H1 (cell line): ENCODE measurements at regions not wholly inside any gene's neighbourhood (a gene's known extent, or its start where the extent isn't known, plus 50 kb on each side); places are given as distances from the start of the nearest gene placed in this dataset.

Experiments
- CTCF ChIA-PET: fragments of 300-600 bp; sonication (Branson Sonifier 250); formaldehyde crosslinking; loops from one replicate; lab custom pipeline; 2021; ENCODE audit not compliant: partially characterized antibody; lab: Charles Lee
- POLR2A ChIA-PET: fragments of 300-600 bp; sonication (Branson Sonifier 250); formaldehyde crosslinking; loops from one replicate; lab custom pipeline; 2021; ENCODE audit warnings: inconsistent platforms; ENCODE audit not compliant: partially characterized antibody; lab: Charles Lee
- DNase-seq, 2 experiments: peaks; one replicate each; pipeline versions ENCODE4 v3.0.0 to v3.0.0-alpha.2; 2010 to 2022; ENCODE audit warnings: low spot score in 2 of 2, low read depth in 1 of 2, mixed read lengths in 1 of 2
- FAIRE-seq: peaks from 2 replicates; lab custom pipeline; 2011; peaks lifted over from hg19 to GRCh38; lab: Jason Lieb, UNC
- H2AFZ ChIP-seq: 2 replicates; pipeline ENCODE4 v1.8.1; 2012; ENCODE audit warnings: low read length, inconsistent platforms
- H2AK5ac ChIP-seq: 2 replicates; pipeline ENCODE4 v1.6.1; 2013; ENCODE audit warnings: low read depth, low read length
- H2BK120ac ChIP-seq: replicated peaks from 2 replicates; pipeline ENCODE3; 2013; ENCODE audit warnings: low read depth, low read length, inconsistent platforms
- H2BK12ac ChIP-seq: 2 replicates; pipeline ENCODE4 v1.6.1; 2013; ENCODE audit warnings: low read depth, low read length
- H2BK15ac ChIP-seq: 2 replicates; pipeline ENCODE4 v1.6.1; 2013; ENCODE audit warnings: low read length
- H2BK20ac ChIP-seq: 2 replicates; pipeline ENCODE4 v1.6.1; 2013; ENCODE audit warnings: low read length
- H2BK5ac ChIP-seq: 2 replicates; pipeline ENCODE4 v1.6.1; 2013; ENCODE audit warnings: low read depth, low read length
- H3K14ac ChIP-seq: 2 replicates; pipeline ENCODE4 v1.6.1; 2013; ENCODE audit warnings: inconsistent platforms; ENCODE audit not compliant: insufficient read length
- H3K18ac ChIP-seq: 2 replicates; pipeline ENCODE4 v1.6.1; 2013; ENCODE audit warnings: low read length; ENCODE audit errors: extremely low read depth
- H3K23ac ChIP-seq: 2 replicates; pipeline ENCODE4 v1.6.1; 2013; ENCODE audit warnings: inconsistent platforms; ENCODE audit not compliant: insufficient read length
- H3K23me2 ChIP-seq: 2 replicates; pipeline ENCODE4 v1.6.1; 2013; ENCODE audit warnings: low read depth, low read length
- H3K27ac ChIP-seq: 2 replicates; pipeline ENCODE4 v1.6.1; 2011; ENCODE audit warnings: low read depth, low read length, inconsistent platforms
- H3K27me3 ChIP-seq, 4 experiments: replicated peaks in 1 of 4; 1 replicate in 1 of 4; 2 replicates in 3 of 4; pipeline versions ENCODE4 v1.6.1 to v1.8.1; 2011 to 2013; ENCODE audit warnings: low read length in 3 of 4, mild to moderate bottlenecking in 3 of 4, inconsistent platforms in 2 of 4, mixed read lengths in 2 of 4, moderate library complexity in 1 of 4; ENCODE audit not compliant: control insufficient read depth in 3 of 4, insufficient read depth in 3 of 4; ENCODE audit errors: extremely low read depth in 1 of 4
- H3K36me3 ChIP-seq, 4 experiments: 2 replicates each; pipeline versions ENCODE4 v1.6.1 to v1.8.1; 2011 to 2013; ENCODE audit warnings: mild to moderate bottlenecking in 4 of 4, low read length in 3 of 4, moderate library complexity in 2 of 4, control low read depth in 1 of 4, inconsistent platforms in 1 of 4; ENCODE audit not compliant: insufficient read depth in 4 of 4, control insufficient read depth in 2 of 4
- H3K4ac ChIP-seq: replicated peaks from 2 replicates; pipeline ENCODE3; 2013; ENCODE audit warnings: low read length, low read depth, mixed read lengths, inconsistent platforms; ENCODE audit not compliant: insufficient read length
- H3K4me1 ChIP-seq, 4 experiments: replicated peaks in 1 of 4; 1 replicate in 1 of 4; 2 replicates in 3 of 4; pipeline versions ENCODE4 v1.6.1 to v1.8.1; 2011 to 2013; ENCODE audit warnings: low read length in 3 of 4, inconsistent platforms in 2 of 4, mixed read lengths in 1 of 4; ENCODE audit not compliant: insufficient read depth in 4 of 4, control insufficient read depth in 3 of 4
- H3K4me2 ChIP-seq, 2 experiments: 2 replicates each; pipeline versions ENCODE4 v1.6.1 to v1.8.1; 2011 to 2013; ENCODE audit warnings: low read depth in 2 of 2, low read length in 2 of 2, control low read depth in 1 of 2, inconsistent platforms in 1 of 2, mild to moderate bottlenecking in 1 of 2; ENCODE audit not compliant: insufficient read depth in 1 of 2
- H3K4me3 ChIP-seq, 4 experiments: fragments of 200-600, 300-600 bp in 1 of 4; sonication (generic), shearing (Covaris generic), sonication (Bioruptor Twin) in 1 of 4; 2 replicates each; pipeline versions ENCODE4 v1.5.1 to v1.8.1; 2011 to 2016; ENCODE audit warnings: low read length in 4 of 4, low read depth in 3 of 4, control low read depth in 2 of 4, inconsistent platforms in 2 of 4, mild to moderate bottlenecking in 2 of 4, mixed read lengths in 1 of 4, moderate library complexity in 1 of 4; ENCODE audit not compliant: insufficient read depth in 2 of 4; ENCODE audit errors: extremely low read depth in 1 of 4
- H3K56ac ChIP-seq: replicated peaks from 2 replicates; pipeline ENCODE3; 2013; ENCODE audit warnings: low read depth, mild to moderate bottlenecking, mixed read lengths, low read length, inconsistent platforms; ENCODE audit not compliant: insufficient read length
- H3K79me1 ChIP-seq: 2 replicates; pipeline ENCODE4 v1.6.1; 2013; ENCODE audit warnings: low read depth, low read length, control low read depth
- H3K79me2 ChIP-seq, 2 experiments: 2 replicates each; pipeline versions ENCODE4 v1.6.1 to v1.8.1; 2012 to 2013; ENCODE audit warnings: low read length in 2 of 2, mild to moderate bottlenecking in 2 of 2, inconsistent platforms in 1 of 2; ENCODE audit not compliant: insufficient read depth in 2 of 2, control insufficient read depth in 1 of 2
- H3K9ac ChIP-seq, 4 experiments: replicated peaks in 1 of 4; 1 replicate in 1 of 4; 2 replicates in 3 of 4; pipeline versions ENCODE4 v1.6.1 to v1.8.1; 2011 to 2013; ENCODE audit warnings: low read depth in 3 of 4, low read length in 3 of 4, control low read depth in 2 of 4, mild to moderate bottlenecking in 2 of 4, moderate library complexity in 2 of 4, inconsistent platforms in 1 of 4; ENCODE audit errors: extremely low read depth in 1 of 4
- H3K9me3 ChIP-seq, 2 experiments: 2 replicates each; pipeline versions ENCODE4 v1.6.1 to v1.8.1; 2012 to 2013; ENCODE audit warnings: mild to moderate bottlenecking in 2 of 2, moderate library complexity in 2 of 2, control low read depth in 1 of 2, inconsistent platforms in 1 of 2, low read depth in 1 of 2, low read length in 1 of 2, mixed read lengths in 1 of 2; ENCODE audit not compliant: insufficient read depth in 2 of 2
- H4K20me1 ChIP-seq, 2 experiments: replicated peaks in 1 of 2; 2 replicates each; pipeline versions ENCODE3 to v1.8.1; 2011 to 2013; ENCODE audit warnings: inconsistent platforms in 2 of 2, low read length in 2 of 2, mild to moderate bottlenecking in 1 of 2; ENCODE audit not compliant: insufficient read depth in 2 of 2, control insufficient read depth in 1 of 2
- H4K5ac ChIP-seq: 2 replicates; pipeline ENCODE4 v1.6.1; 2013; ENCODE audit warnings: low read length, low read depth, mixed read lengths, inconsistent platforms; ENCODE audit not compliant: insufficient read length
- H4K8ac ChIP-seq: 2 replicates; pipeline ENCODE4 v1.8.0; 2013; ENCODE audit warnings: mild to moderate bottlenecking, moderate library complexity, low read length, inconsistent platforms; ENCODE audit not compliant: insufficient read depth; ENCODE audit errors: extremely low read depth
- H4K91ac ChIP-seq: replicated peaks from 2 replicates; pipeline ENCODE3; 2013; ENCODE audit warnings: low read length, mixed read lengths, inconsistent platforms; ENCODE audit not compliant: insufficient read length
- ASH2L ChIP-seq: fragments of 200-600, 300-600 bp; sonication (generic); IDR thresholded peaks from one replicate; pipeline ENCODE4 v1.7.1; 2017; ENCODE audit warnings: low read length
- CBX5 ChIP-seq: fragments of 300-800, 300-1000 bp; sonication (generic); IDR thresholded peaks from 2 replicates; pipeline ENCODE4 v1.7.1; 2016; ENCODE audit warnings: antibody characterized with exemption, low read length, low read depth
- CBX8 ChIP-seq: fragments of 300-800, 300-1000 bp; sonication (generic); IDR thresholded peaks from 2 replicates; pipeline ENCODE4 v1.7.1; 2016; ENCODE audit warnings: low read depth, low read length, borderline replicate concordance
- E2F6 ChIP-seq: IDR thresholded peaks from 2 replicates; pipeline ENCODE4 v1.6.1; 2012; ENCODE audit warnings: inconsistent platforms
- EZH2 ChIP-seq: fragments of 200-600 bp; sonication (generic); IDR thresholded peaks from 2 replicates; pipeline ENCODE4 v1.7.1; 2012; ENCODE audit warnings: low read depth, mild to moderate bottlenecking, moderate library complexity, low read length, inconsistent platforms; ENCODE audit not compliant: severe bottlenecking
- FOSL1 ChIP-seq: IDR thresholded peaks from 2 replicates; pipeline ENCODE4 v1.6.1; 2011; ENCODE audit warnings: mild to moderate bottlenecking, low read depth, low read length, moderate library complexity; ENCODE audit not compliant: insufficient read depth
- POLR2AphosphoS5 ChIP-seq: IDR thresholded peaks from 2 replicates; pipeline ENCODE4 v1.6.1; 2011; ENCODE audit warnings: low read depth, low read length
- RFX5 ChIP-seq: IDR thresholded peaks from 2 replicates; pipeline ENCODE4 v1.6.1; 2011; ENCODE audit warnings: low read depth, low read length, improper control_type of control experiment, borderline replicate concordance
- RNF2 ChIP-seq: fragments of 200-900, 300-1000 bp; sonication (generic); IDR thresholded peaks from 2 replicates; pipeline ENCODE4 v1.7.1; 2016; ENCODE audit warnings: borderline replicate concordance, low read depth, mild to moderate bottlenecking, antibody characterized with exemption, low read length; ENCODE audit not compliant: poor library complexity, severe bottlenecking; ENCODE audit errors: missing control alignments
- SRF ChIP-seq: IDR thresholded peaks from 2 replicates; pipeline ENCODE4 v1.6.1; 2011; ENCODE audit warnings: mild to moderate bottlenecking, low read depth, low read length, moderate library complexity
- TAF1 ChIP-seq: IDR thresholded peaks from 2 replicates; pipeline ENCODE4 v1.6.1; 2011; ENCODE audit warnings: mild to moderate bottlenecking, low read depth, low read length
- TAF7 ChIP-seq: optimal IDR thresholded peaks from 2 replicates; pipeline ENCODE3; 2011; ENCODE audit warnings: low read depth, mild to moderate bottlenecking, inconsistent platforms, low read length, moderate library complexity, borderline replicate concordance
- TEAD4 ChIP-seq: IDR thresholded peaks from 2 replicates; pipeline ENCODE4 v1.6.1; 2012; ENCODE audit warnings: low read depth, low read length, inconsistent platforms, mixed read lengths
- WGBS, 2 experiments: shearing (Covaris generic) in 1 of 2; methylation state at CpG; one replicate each; pipeline versions ENCODE4 v1.1.6 to v1.1.7; 2013 to 2015; ENCODE audit warnings: low lambda C conversion rate in 2 of 2, mixed read lengths in 2 of 2, inconsistent platforms in 1 of 2, low coverage in 1 of 2, missing lambda C conversion rate in 1 of 2; ENCODE audit not compliant: insufficient replicate concordance in 2 of 2, insufficient coverage in 1 of 2, insufficient read length in 1 of 2; ENCODE audit errors: extremely low coverage in 1 of 2, missing lambda C conversion rate in 1 of 2; 5-methylcytosine and 5-hydroxymethylcytosine counted together

- no peak overlapping the region for H2AFZ ChIP-seq
- H4K5ac ChIP-seq = no peak overlapping the region
- no peaks in the 10 kb centered on the region for H3K36me3 ChIP-seq
- WGBS, 2 experiments = 69% methylated on average over 1 of the region's 1 CpG; no CpG with 5 or more reads in 1 of the 2 experiments
- no peak overlapping the region for H2AK5ac ChIP-seq
- H4K20me1 ChIP-seq = no peaks in the 10 kb centered on the region
- no peak overlapping the region for H3K4me2 ChIP-seq
- DNase-seq (no peak), FAIRE-seq (no peak)
- H4K91ac ChIP-seq = no peak overlapping the region
- H2BK15ac ChIP-seq = no peak overlapping the region
- no peak for TF ChIP-seq TEAD4
- TF ChIP-seq RNF2 = no peak
- TF ChIP-seq CBX8 = no peak
- TF ChIP-seq EZH2 = no peak
- TF ChIP-seq FOSL1 = no peak
- TF ChIP-seq POLR2AphosphoS5 = no peak
- TF ChIP-seq E2F6 = no peak
- no peak for TF ChIP-seq SRF
- TF ChIP-seq CBX5 = no peak
- no peak for TF ChIP-seq TAF1
- no peak for TF ChIP-seq ASH2L
- no peak for TF ChIP-seq TAF7
- no peak for TF ChIP-seq RFX5
- no peak overlapping the region for H2BK12ac ChIP-seq
- POLR2A ChIA-PET = no interaction called here
- no peaks in the 10 kb centered on the region for H3K23me2 ChIP-seq
- no peaks in the 10 kb centered on the region for H3K27me3 ChIP-seq
- H3K9me3 ChIP-seq = no peaks in the 10 kb centered on the region
- no peak overlapping the region for H2BK20ac ChIP-seq
- no peak overlapping the region for H3K4ac ChIP-seq
- no peak overlapping the region for H3K56ac ChIP-seq
- H3K27ac ChIP-seq = no peak overlapping the region
- no peaks in the 10 kb centered on the region for H3K79me1 ChIP-seq
- H4K8ac ChIP-seq = no peak overlapping the region
- H3K18ac ChIP-seq = no peak overlapping the region
- H3K14ac ChIP-seq = no peak overlapping the region
- H3K9ac ChIP-seq = no peak overlapping the region
- no peak overlapping the region for H2BK5ac ChIP-seq
- CTCF ChIA-PET = interaction anchor here (1.7 kb wide), 1 partner anchor 14 kb away, joined by 3 read pairs; no protein-coding TSS in a partner anchor
- no peak overlapping the region for H2BK120ac ChIP-seq
- no peaks in the 10 kb centered on the region for H3K4me1 ChIP-seq
- H3K23ac ChIP-seq = no peak overlapping the region
- H3K79me2 ChIP-seq = no peaks in the 10 kb centered on the region
- H3K4me3 ChIP-seq = no peak overlapping the region
Observed at GRCh38 chrX:47710252-47710651, 51.3 kb upstream of the UXT start.
